ENCODE measurements at regions not wholly inside any gene's neighbourhood (a gene's known extent, or its start where the extent isn't known, plus 50 kb on each side); places are given as distances from the start of the nearest gene placed in this dataset.

DNA sequence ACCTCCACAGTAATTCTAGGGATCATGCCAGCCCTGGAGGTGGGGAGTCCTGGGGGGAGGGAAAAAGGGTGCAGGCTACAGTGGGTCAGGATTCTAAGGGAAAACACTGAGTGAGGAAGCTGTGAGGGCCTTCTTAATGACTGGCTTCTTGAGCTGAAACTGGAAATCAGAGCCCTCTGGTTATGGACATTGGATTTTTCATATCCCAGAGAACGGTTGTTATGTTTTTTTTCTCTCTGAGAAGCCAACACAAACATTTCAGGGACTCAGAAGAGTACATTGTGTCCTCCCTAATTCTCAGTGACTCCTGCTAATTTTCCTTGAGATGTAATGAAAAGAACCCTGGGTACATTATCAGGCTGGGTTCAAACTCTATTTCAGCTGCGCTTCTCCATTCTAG lies 162.4 kb upstream of the PRDX4 start:
- intact Hi-C loops (cut with micrococcal nuclease; ENCODE audit: unreplicated experiment) (no loop called here), in situ Hi-C loops (cut with MboI) (no loop called here)
- Histone ChIP-seq H2AFZ (ENCODE audit: control insufficient read depth, low read depth, low read length) (no peak overlapping the region), H3K4me2 (ENCODE audit: control insufficient read depth, insufficient read depth) (no peak overlapping the region), H3K27ac (ENCODE audit: control insufficient read depth, insufficient read depth) (no peak overlapping the region), H4K20me1 (ENCODE audit: control insufficient read depth, insufficient read depth) (no peaks in the 10 kb centered on the region), H3K36me3 (ENCODE audit: control insufficient read depth in 2 of 2, insufficient read depth in 2 of 2, low read length in 1 of 2) (no peaks in the 10 kb centered on the region), H3K4me1 (ENCODE audit: control insufficient read depth, insufficient read depth, low read length) (no peaks in the 10 kb centered on the region), H3K9me3 (replicated peaks; ENCODE audit: control insufficient read depth, insufficient read depth, low read length) (no peaks in the 10 kb centered on the region), H3K27me3 (replicated peaks in 1 of 2; ENCODE audit: control insufficient read depth in 2 of 2, insufficient read depth in 2 of 2, low read length in 1 of 2) (no peaks in the 10 kb centered on the region), H3K79me2 (ENCODE audit: control insufficient read depth, insufficient read depth, low read length) (no peaks in the 10 kb centered on the region), H3K9ac (ENCODE audit: control insufficient read depth, insufficient read depth, low read length) (no peak overlapping the region), H3K4me3 (no peak overlapping the region)
- BruUV-seq (replicated peaks) = no TSS peak
- no peak for TF ChIP-seq NR2F1 (conservative IDR thresholded peaks at IDR 0.05)
- no peak for TF ChIP-seq FOXK2 (IDR thresholded peaks at IDR 0.05)
- TF ChIP-seq, protein P1, sequence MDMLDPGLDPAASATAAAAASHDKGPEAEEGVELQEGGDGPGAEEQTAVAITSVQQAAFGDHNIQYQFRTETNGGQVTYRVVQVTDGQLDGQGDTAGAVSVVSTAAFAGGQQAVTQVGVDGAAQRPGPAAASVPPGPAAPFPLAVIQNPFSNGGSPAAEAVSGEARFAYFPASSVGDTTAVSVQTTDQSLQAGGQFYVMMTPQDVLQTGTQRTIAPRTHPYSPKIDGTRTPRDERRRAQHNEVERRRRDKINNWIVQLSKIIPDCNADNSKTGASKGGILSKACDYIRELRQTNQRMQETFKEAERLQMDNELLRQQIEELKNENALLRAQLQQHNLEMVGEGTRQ (IDR thresholded peaks at IDR 0.05; ENCODE audit: borderline replicate concordance, low read depth, low read length) = no peak
- TF ChIP-seq NFYA (IDR thresholded peaks at IDR 0.05; ENCODE audit: borderline replicate concordance, low read depth, low read length) = no peak
- ATAC-seq (no peak), DNase-seq (ENCODE audit: low read depth, low spot score) (no peak), FAIRE-seq (no peak)
- POLR2A ChIA-PET = interaction anchor here (0.6 kb wide), 1 partner anchor 171 kb away, joined by 7 read pairs; no protein-coding TSS in a partner anchor
- 41% methylated on average over 2 of the region's 2 CpGs for WGBS (ENCODE audit: insufficient coverage, insufficient replicate concordance, low lambda C conversion rate, missing lambda C conversion rate)
- SMC1A ChIA-PET (ENCODE audit: uncharacterized antibody, unreplicated experiment) = interaction anchor here (0.8 to 1.1 kb wide), 3 partner anchors 10 to 84 kb away, joined by 3 to 4 read pairs (median 3); no protein-coding TSS in a partner anchor
- CTCF ChIA-PET = interaction anchor here (0.7 kb wide), 1 partner anchor 268 kb away, joined by 3 read pairs; no protein-coding TSS in a partner anchor
- RAD21 ChIA-PET (ENCODE audit: unreplicated experiment) = no interaction called here

DNA sequence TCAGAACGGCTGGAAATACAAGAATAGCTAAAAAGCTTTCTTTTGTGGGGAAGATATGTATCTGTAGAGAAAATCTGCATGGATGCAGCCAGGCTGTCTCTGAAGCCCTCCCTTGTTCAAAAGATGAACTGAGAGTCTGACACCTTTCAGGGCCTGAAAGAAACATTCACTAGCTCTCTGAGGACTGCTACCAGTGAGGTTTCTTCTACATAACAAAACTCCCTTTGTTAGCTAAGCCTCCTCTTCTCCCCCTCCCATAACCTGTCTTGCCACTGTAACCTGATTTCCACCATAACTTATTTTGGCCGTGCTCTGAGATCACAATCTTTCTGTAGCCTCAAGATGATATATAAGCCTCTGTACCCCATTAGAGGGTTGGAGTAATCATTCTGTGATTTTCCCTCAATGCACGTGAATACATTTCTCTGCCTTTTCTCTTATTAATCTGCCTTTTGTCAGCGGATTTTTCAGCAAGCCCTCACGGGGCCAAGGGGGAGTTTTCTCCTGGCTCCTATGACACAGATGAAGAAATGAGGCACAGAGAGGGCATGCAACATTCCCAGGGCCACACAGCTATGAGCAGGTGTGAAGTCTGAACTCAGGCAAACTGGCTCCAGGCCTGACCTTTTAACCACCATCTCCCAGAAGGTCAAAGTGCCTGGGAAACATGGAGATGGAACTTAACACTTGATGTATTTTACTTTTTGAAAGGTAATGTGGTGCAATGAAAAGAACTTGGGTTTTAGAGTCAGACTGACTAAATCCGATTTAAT lies 161.6 kb upstream of the PRDX4 start:
- no TSS peak for BruUV-seq (replicated peaks)
- H3K27ac ChIP-seq (ENCODE audit: control insufficient read depth, insufficient read depth) = no peak overlapping the region
- H3K36me3 ChIP-seq (ENCODE audit: control insufficient read depth in 2 of 2, insufficient read depth in 2 of 2, low read length in 1 of 2) = no peaks in the 10 kb centered on the region
- H3K27me3 ChIP-seq (replicated peaks in 1 of 2; ENCODE audit: control insufficient read depth in 2 of 2, insufficient read depth in 2 of 2, low read length in 1 of 2) = no peaks in the 10 kb centered on the region
- H2AFZ ChIP-seq (ENCODE audit: control insufficient read depth, low read depth, low read length) = no peak overlapping the region
- H3K4me1 ChIP-seq (ENCODE audit: control insufficient read depth, insufficient read depth, low read length) = no peaks in the 10 kb centered on the region
- in situ Hi-C loops (cut with MboI) = no loop called here
- no peak for FAIRE-seq
- TF ChIP-seq, protein P2, sequence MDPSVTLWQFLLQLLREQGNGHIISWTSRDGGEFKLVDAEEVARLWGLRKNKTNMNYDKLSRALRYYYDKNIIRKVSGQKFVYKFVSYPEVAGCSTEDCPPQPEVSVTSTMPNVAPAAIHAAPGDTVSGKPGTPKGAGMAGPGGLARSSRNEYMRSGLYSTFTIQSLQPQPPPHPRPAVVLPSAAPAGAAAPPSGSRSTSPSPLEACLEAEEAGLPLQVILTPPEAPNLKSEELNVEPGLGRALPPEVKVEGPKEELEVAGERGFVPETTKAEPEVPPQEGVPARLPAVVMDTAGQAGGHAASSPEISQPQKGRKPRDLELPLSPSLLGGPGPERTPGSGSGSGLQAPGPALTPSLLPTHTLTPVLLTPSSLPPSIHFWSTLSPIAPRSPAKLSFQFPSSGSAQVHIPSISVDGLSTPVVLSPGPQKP (IDR thresholded peaks at IDR 0.05; ENCODE audit: low read depth, low read length) = no peak
- TF ChIP-seq, protein P3, sequence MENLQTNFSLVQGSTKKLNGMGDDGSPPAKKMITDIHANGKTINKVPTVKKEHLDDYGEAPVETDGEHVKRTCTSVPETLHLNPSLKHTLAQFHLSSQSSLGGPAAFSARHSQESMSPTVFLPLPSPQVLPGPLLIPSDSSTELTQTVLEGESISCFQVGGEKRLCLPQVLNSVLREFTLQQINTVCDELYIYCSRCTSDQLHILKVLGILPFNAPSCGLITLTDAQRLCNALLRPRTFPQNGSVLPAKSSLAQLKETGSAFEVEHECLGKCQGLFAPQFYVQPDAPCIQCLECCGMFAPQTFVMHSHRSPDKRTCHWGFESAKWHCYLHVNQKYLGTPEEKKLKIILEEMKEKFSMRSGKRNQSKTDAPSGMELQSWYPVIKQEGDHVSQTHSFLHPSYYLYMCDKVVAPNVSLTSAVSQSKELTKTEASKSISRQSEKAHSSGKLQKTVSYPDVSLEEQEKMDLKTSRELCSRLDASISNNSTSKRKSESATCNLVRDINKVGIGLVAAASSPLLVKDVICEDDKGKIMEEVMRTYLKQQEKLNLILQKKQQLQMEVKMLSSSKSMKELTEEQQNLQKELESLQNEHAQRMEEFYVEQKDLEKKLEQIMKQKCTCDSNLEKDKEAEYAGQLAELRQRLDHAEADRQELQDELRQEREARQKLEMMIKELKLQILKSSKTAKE (IDR thresholded peaks at IDR 0.05; ENCODE audit: low read depth, poor library complexity, severe bottlenecking) = peak; percentile 36
- peak in 1 of 2 experiments; percentile 43; a peak in 1 of 4 replicates for TF ChIP-seq BHLHE40 (IDR thresholded peaks at IDR 0.05; ENCODE audit: borderline replicate concordance in 1 of 2, low read depth in 2 of 2, low read length in 1 of 2)
- H3K79me2 ChIP-seq (ENCODE audit: control insufficient read depth, insufficient read depth, low read length) = no peaks in the 10 kb centered on the region
- H3K4me2 ChIP-seq (ENCODE audit: control insufficient read depth, insufficient read depth) = no peak overlapping the region
- ChIA-PET CTCF (interaction anchor here (0.7 kb wide), 1 partner anchor 269 kb away, joined by 3 read pairs; no protein-coding TSS in a partner anchor), POLR2A (interaction anchor here (0.6 kb wide), 2 partner anchors 170 to 364 kb away, joined by 3 to 7 read pairs; no protein-coding TSS in a partner anchor), RAD21 (ENCODE audit: unreplicated experiment) (no interaction called here), SMC1A (ENCODE audit: uncharacterized antibody, unreplicated experiment) (interaction anchor here (0.8 to 1.1 kb wide), 3 partner anchors 9 to 83 kb away, joined by 3 to 4 read pairs (median 3); no protein-coding TSS in a partner anchor)
- no peaks in the 10 kb centered on the region for H4K20me1 ChIP-seq (ENCODE audit: control insufficient read depth, insufficient read depth)
- ATAC-seq = peak; percentile 71
- intact Hi-C loops (cut with micrococcal nuclease; ENCODE audit: unreplicated experiment) = no loop called here
- 0% methylated on average over 6 of the region's 6 CpGs for WGBS (ENCODE audit: insufficient coverage, insufficient replicate concordance, low lambda C conversion rate, missing lambda C conversion rate)
- no peaks in the 10 kb centered on the region for H3K9me3 ChIP-seq (replicated peaks; ENCODE audit: control insufficient read depth, insufficient read depth, low read length)
- no peak overlapping the region for H3K9ac ChIP-seq (ENCODE audit: control insufficient read depth, insufficient read depth, low read length)
- no peak overlapping the region for H3K4me3 ChIP-seq
- DNase-seq (ENCODE audit: low read depth, low spot score) = no peak
